Heart right ventricle (tissue), 16 donors: ENCODE measurements at regions not wholly inside any gene's neighbourhood (a gene's known extent, or its start where the extent isn't known, plus 50 kb on each side); places are given as distances from the start of the nearest gene placed in this dataset.

Experiments used
- ATAC-seq, 8 donors: fragments of 200-7000 bp; cut with Tn5 transposase; one replicate each; pipeline ENCODE4 v1.9.1; 2020; ENCODE audit warnings: mild to moderate bottlenecking in 8 of 8, moderate library complexity in 8 of 8, moderate number of reproducible peaks in 1 of 8
- DNase-seq, 2 donors: peaks; one replicate each; pipeline ENCODE4 v3.0.0-alpha.2; 2020
- H3K27ac ChIP-seq, 10 donors: fragments of 200-600 bp; sonication (generic) in 2 of 10; one replicate each; pipeline versions ENCODE4 v1.5.0 to v1.8.0; 2020 to 2022; ENCODE audit warnings: mild to moderate bottlenecking in 3 of 10
- H3K27me3 ChIP-seq, 7 donors: fragments of 200-600 bp; one replicate each; pipeline ENCODE4 v1.8.0; 2021 to 2022; ENCODE audit warnings: mild to moderate bottlenecking in 2 of 7
- H3K36me3 ChIP-seq, 9 donors: fragments of 200-600 bp; sonication (generic) in 1 of 9; one replicate each; pipeline versions ENCODE4 v1.5.0 to v1.8.0; 2020 to 2022; ENCODE audit warnings: mild to moderate bottlenecking in 2 of 9
- H3K4me1 ChIP-seq, 9 donors: fragments of 200-600 bp; sonication (generic) in 1 of 9; one replicate each; pipeline versions ENCODE4 v1.5.0 to v1.8.0; 2020 to 2022; ENCODE audit warnings: mild to moderate bottlenecking in 4 of 9
- H3K4me3 ChIP-seq, 10 donors: fragments of 200-600 bp; sonication (generic) in 2 of 10; one replicate each; pipeline versions ENCODE4 v1.5.0 to v1.8.0; 2020 to 2022; ENCODE audit warnings: mild to moderate bottlenecking in 7 of 10, moderate library complexity in 2 of 10
- H3K9me3 ChIP-seq, 11 donors: fragments of 200-600 bp in 10 of 11; sonication (generic) in 2 of 11; one replicate each; pipeline versions ENCODE4 v1.5.0 to v1.8.0; 2013 to 2022; ENCODE audit warnings: mild to moderate bottlenecking in 2 of 11, control low read depth in 1 of 11, moderate library complexity in 1 of 11
- CTCF ChIP-seq, 9 donors: fragments of 200-600 bp; sonication (generic) in 2 of 9; IDR thresholded peaks; one replicate each; pipeline versions ENCODE4 v1.5.0 to v1.8.0; 2021 to 2022; ENCODE audit warnings: antibody characterized with exemption in 9 of 9, mild to moderate bottlenecking in 5 of 9, moderate library complexity in 1 of 9
- WGBS, 2 donors: extraction: QIAGEN DNeasy Blood & Tissue Kit; methylation state at CpG; one replicate each; pipeline ENCODE4 v1.1.7; 2013; ENCODE audit warnings: inconsistent platforms in 1 of 2; 5-methylcytosine and 5-hydroxymethylcytosine counted together
- intact Hi-C, 10 donors: fragments of 100-400 bp; cut with DNase I; formaldehyde crosslinking; loops; one replicate each; pipeline versions ENCODE4 v1.11.1 to v1.14.2; 2022
- donor health status: Arrhythmogenic right ventricular cardiomyopathy.
- donor health status: ischemic (EF 13 %, LVEDD 7.1; RV severe dilation, severe dysfunction).
- donor health status: healthy with polysubstance abuse.
- donor health status: DM: no; HTN: yes; CAD: no.
- donor health status: DM: no; HTN: no; CAD: no.
- donor health status: ischemic (EF 25% LVEDD 6.9; RV normal size, moderate dysfunction).
- donor health status: ischemic (EF 25% LVEDD 5.7; RV mildly dilated, moderate dysfunction).
- donor health status: healthy.
- donor health status: DM: yes; HTN: yes; CAD: no.
- donor health status: Ischemic cardiomyopathy.
- donor health status: ischemic (EF 35%, LVEDD 5.7; RV mildly dilated, moderate dysfunction).
- donor health status: nonischemic (EF 11% LVEDD 7.7; RV severe dilation, severe dysfunction).
- donor health status: DM: yes; HTN: yes; CAD: no.
- donor health status: PGD.
- donor health status: ischemic (EF 29% LVEDD 5.4; RV normal size, mild dysfunction).
- donor health status: nonischemic (EF 23%, LVEDD 6.1; RV moderate dilation, normal function).

- ATAC-seq: no peak
These were observed 1397.6 kb upstream of the DDX18 start for GRCh38 chr2:116416731-116417377.

GRCh38 chr2:116435648-116436047 lies 1378.8 kb upstream of the DDX18 start:
- Histone ChIP-seq H3K27ac (no peak overlapping the region), H3K4me1 (no peaks in the 10 kb centered on the region), H3K27me3 (no peaks in the 10 kb centered on the region), H3K36me3 (no peaks in the 10 kb centered on the region), H3K4me3 (no peak overlapping the region), H3K9me3 (peaks cover 0 to 29% (median 0%) of the 10 kb centered on the region in 11 donors)
- intact Hi-C loops: no loop called here
- TF ChIP-seq CTCF (IDR thresholded peaks at IDR 0.05): no peak
- no peak for ATAC-seq
- no peak for DNase-seq
- WGBS, 2 donors: 47 to 56% methylated on average over 4 of the region's 4 CpGs

More at GRCh38 chr2:116416731-116417377, 1397.6 kb upstream of the DDX18 start:
- no peaks in the 10 kb centered on the region for H3K27me3 ChIP-seq
- no peak overlapping the region for H3K4me3 ChIP-seq
- DNase-seq: no peak
- intact Hi-C loops: no loop called here
- H3K36me3 ChIP-seq: no peaks in the 10 kb centered on the region
- no peaks in the 10 kb centered on the region for H3K4me1 ChIP-seq
- 52 to 55% methylated on average over 3 of the region's 3 CpGs for WGBS, 2 donors
- peaks cover 0 to 58% (median 6%) of the 10 kb centered on the region in 11 donors for H3K9me3 ChIP-seq
- TF ChIP-seq CTCF (IDR thresholded peaks at IDR 0.05): no peak
- no peak overlapping the region for H3K27ac ChIP-seq

- TF ChIP-seq CTCF (IDR thresholded peaks at IDR 0.05): no peak
- ATAC-seq: no peak
- Histone ChIP-seq H3K36me3 (no peaks in the 10 kb centered on the region), H3K4me3 (no peak overlapping the region), H3K4me1 (no peaks in the 10 kb centered on the region), H3K27ac (no peak overlapping the region), H3K27me3 (no peaks in the 10 kb centered on the region), H3K9me3 (peaks cover 0 to 34% (median 6%) of the 10 kb centered on the region in 11 donors)
- intact Hi-C loops: no loop called here
- WGBS, 2 donors: 44 to 49% methylated on average over 5 of the region's 5 CpGs
- DNase-seq: no peak
These were observed 1374.3 kb upstream of the DDX18 start for GRCh38 chr2:116440104-116440653.

GRCh38 chr2:116442418-116442817 lies 1372.1 kb upstream of the DDX18 start:
- no peak for TF ChIP-seq CTCF (IDR thresholded peaks at IDR 0.05)
- ATAC-seq: no peak
- intact Hi-C loops: no loop called here

More at GRCh38 chr2:116442418-116442817, 1372.1 kb upstream of the DDX18 start:
- WGBS, 2 donors: 67 to 74% methylated on average over 3 of the region's 3 CpGs
- H3K36me3 ChIP-seq: no peaks in the 10 kb centered on the region
- H3K4me3 ChIP-seq: no peak overlapping the region
- no peaks in the 10 kb centered on the region for H3K27me3 ChIP-seq
- DNase-seq: no peak
- peaks cover 0 to 48% (median 8%) of the 10 kb centered on the region in 11 donors for H3K9me3 ChIP-seq
- H3K4me1 ChIP-seq: no peaks in the 10 kb centered on the region
- no peak overlapping the region for H3K27ac ChIP-seq
